Natural killer cell treated with Interleukin-12 subunit alpha and Interleukin-12 subunit beta and Interleukin-15 and Interleukin-18, amount 100 ng/mL, for 72 hours (primary cell): ENCODE measurements at regions not wholly inside any gene's neighbourhood (a gene's known extent, or its start where the extent isn't known, plus 50 kb on each side); places are given as distances from the start of the nearest gene placed in this dataset.
"Not testable (repeated sequence)": the region's sequence is repeated elsewhere in the genome, so short reads cannot be mapped to it uniquely, and the experiment has no call there.

Experiments used
- ATAC-seq, 2 donors: fragments of 150-1000 bp; cut with Tn5 transposase in 1 of 2; sonication (Bioruptor Pico), chemical (Tn5 transposase) in 1 of 2; 2 replicates each; pipeline ENCODE4 v1.10.0; 2021
- DNase-seq: peaks from one replicate; pipeline ENCODE4 v3.0.0; 2022; ENCODE audit warnings: low spot score
- H3K27ac Mint-ChIP-seq, 2 donors: 1 replicate in 1 of 2; 2 replicates in 1 of 2; pipeline ENCODE4 v1.8.0; 2022; ENCODE audit warnings: mixed read lengths in 2 of 2, mild to moderate bottlenecking in 1 of 2, moderate library complexity in 1 of 2
- H3K27me3 Mint-ChIP-seq, 2 donors: 1 replicate in 1 of 2; 2 replicates in 1 of 2; pipeline ENCODE4 v1.8.0; 2022; ENCODE audit warnings: mixed read lengths in 2 of 2
- H3K36me3 Mint-ChIP-seq: one replicate; pipeline ENCODE4 v1.8.0; 2022; ENCODE audit warnings: mixed read lengths
- H3K4me1 Mint-ChIP-seq, 2 donors: 1 replicate in 1 of 2; 2 replicates in 1 of 2; pipeline ENCODE4 v1.8.0; 2022; ENCODE audit warnings: low read depth in 2 of 2, mixed read lengths in 2 of 2, mild to moderate bottlenecking in 1 of 2
- H3K4me3 Mint-ChIP-seq: one replicate; pipeline ENCODE4 v1.8.0; 2022; ENCODE audit warnings: mixed read lengths
- H3K9me3 Mint-ChIP-seq: 2 replicates; pipeline ENCODE4 v1.8.0; 2022; ENCODE audit warnings: mixed read lengths

DNA sequence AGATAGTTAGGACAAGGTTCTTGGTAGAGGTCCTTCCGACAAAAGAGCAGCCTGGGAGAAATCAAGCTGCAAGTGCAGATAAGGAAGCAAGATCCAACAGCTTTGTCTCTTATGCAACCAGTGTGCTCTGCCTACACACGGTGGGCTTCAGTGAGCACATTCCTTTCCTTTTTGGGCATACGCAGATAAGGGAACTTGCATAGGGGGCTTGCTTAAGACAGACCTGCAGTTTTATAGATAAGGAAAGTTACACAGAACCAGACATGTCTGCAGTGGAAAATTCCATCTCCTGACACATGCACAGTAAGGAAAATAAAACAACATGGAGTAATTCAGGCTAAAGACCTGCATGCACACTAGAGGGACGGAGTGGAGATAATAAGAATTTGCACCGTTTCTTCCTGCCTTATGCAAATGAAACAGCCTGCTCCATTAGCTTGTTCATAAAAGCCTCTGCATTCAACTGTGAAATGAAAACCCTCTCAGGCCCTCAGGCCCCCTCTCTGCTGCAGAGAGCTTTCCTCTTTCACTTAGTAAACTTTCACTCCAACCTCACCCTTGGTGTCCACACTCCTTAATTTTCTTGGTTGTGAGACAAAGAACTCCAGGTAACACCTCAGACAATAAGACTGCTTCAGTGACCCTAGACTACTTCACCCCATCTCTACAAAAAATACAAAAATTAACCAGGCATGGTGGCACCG is 97.5 kb upstream of the MYLIP start:
- H3K36me3 Mint-ChIP-seq: no peaks in the 10 kb centered on the region
- DNase-seq (no peak), ATAC-seq (no peak)
- H3K4me1 Mint-ChIP-seq: peaks cover 0 to 3% of the 10 kb centered on the region in 2 donors
- H3K4me3 Mint-ChIP-seq: no peak overlapping the region
- H3K27me3 Mint-ChIP-seq: peaks cover 8 to 15% of the 10 kb centered on the region in 2 donors
- H3K27ac Mint-ChIP-seq: no peak overlapping the region
- H3K9me3 Mint-ChIP-seq: no peaks in the 10 kb centered on the region

DNA sequence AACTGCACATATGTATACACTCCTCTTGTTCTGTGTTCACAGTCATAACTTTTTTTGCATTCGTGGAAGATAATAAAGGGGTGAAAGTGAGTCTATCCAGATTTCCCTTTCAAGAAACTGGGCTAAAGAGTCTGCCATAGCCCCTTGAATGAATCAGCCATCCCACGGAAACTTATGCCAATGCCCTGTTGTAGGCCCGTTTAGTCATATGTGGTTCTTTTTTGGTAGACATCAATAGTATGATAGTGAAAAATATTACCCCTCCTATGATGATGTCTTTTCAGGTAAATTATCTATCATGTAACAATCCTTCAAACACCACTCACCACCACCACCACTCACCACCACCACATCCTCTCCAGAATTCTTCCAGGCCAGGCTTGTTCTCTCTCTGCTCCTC is 99.9 kb upstream of the MYLIP start:
- ATAC-seq (no peak), DNase-seq (no peak)
- H3K36me3 Mint-ChIP-seq: no peaks in the 10 kb centered on the region
- H3K9me3 Mint-ChIP-seq: no peaks in the 10 kb centered on the region
- H3K27ac Mint-ChIP-seq: no peak overlapping the region
- peaks cover 0 to 3% of the 10 kb centered on the region in 2 donors for H3K4me1 Mint-ChIP-seq
- no peak overlapping the region for H3K4me3 Mint-ChIP-seq
- H3K27me3 Mint-ChIP-seq: peaks cover 0 to 7% of the 10 kb centered on the region in 2 donors

DNA sequence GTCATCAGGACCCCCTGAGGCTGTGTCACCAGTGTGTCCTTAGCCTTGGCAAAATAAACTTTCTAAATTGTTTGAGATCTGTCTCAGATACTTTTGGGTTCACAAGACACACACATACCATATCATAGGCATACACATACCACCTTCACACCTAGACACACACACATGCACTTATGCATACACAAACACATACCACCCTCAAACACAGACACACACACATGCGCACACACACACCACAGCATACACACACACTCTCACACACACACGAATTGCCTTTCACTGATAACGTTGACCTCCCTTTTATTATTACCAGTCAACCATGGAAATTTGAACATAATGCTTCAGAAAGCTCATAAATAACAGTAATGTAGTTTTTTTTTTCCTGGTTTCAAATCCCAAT is 108.6 kb upstream of the MYLIP start:
- no peak overlapping the region for H3K27ac Mint-ChIP-seq
- no peaks in the 10 kb centered on the region for H3K4me1 Mint-ChIP-seq
- no peaks in the 10 kb centered on the region for H3K27me3 Mint-ChIP-seq
- no peak for ATAC-seq
- H3K9me3 Mint-ChIP-seq: no peaks in the 10 kb centered on the region
- no peaks in the 10 kb centered on the region for H3K36me3 Mint-ChIP-seq
- DNase-seq: no peak
- H3K4me3 Mint-ChIP-seq: no peak overlapping the region

DNA sequence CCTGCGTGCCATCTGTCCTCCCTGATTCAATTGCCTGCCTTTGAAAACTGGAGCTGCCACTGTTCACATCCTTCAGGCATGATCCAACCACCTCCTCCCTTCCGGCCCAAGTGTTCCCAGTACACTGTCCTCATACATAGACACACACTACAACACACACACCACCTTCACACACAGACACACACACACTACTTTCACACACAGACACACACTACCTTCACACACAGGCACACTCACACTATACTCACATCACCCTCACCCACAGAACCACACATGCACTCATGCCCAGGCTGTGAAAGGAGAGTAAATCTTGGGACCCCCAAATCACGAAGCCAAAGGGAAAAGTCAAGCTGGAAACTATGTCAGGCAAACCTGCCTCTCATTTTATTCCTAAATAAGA is 109.4 kb upstream of the MYLIP start:
- Mint-ChIP-seq H3K36me3 (no peaks in the 10 kb centered on the region), H3K4me1 (no peaks in the 10 kb centered on the region), H3K9me3 (no peaks in the 10 kb centered on the region), H3K4me3 (no peak overlapping the region), H3K27me3 (no peaks in the 10 kb centered on the region), H3K27ac (no peak overlapping the region)
- no peak for DNase-seq
- ATAC-seq: no peak

DNA sequence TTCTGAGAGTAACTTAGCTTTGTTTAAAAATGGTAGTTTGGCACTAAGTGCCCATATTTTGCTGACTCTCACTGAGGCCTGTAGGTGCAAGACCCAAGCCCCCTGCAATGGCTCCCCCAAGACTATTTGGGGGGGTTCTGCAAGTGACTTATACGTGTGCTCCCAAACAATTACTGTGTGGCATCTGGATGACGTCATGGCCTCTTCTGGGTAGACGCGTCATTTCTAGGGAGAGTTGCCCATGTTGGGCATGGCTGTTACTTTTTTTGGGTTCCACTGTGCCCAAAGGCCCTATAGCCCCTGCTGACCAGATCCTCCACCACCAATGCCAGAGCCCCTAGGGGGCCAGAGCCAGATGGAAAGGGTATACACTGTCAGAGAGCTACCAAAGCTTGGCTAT is 110.3 kb upstream of the MYLIP start:
- no peak overlapping the region for H3K27ac Mint-ChIP-seq
- no peak overlapping the region for H3K4me3 Mint-ChIP-seq
- no peaks in the 10 kb centered on the region for H3K36me3 Mint-ChIP-seq
- H3K27me3 Mint-ChIP-seq: no peaks in the 10 kb centered on the region
- H3K9me3 Mint-ChIP-seq: no peaks in the 10 kb centered on the region
- H3K4me1 Mint-ChIP-seq: no peaks in the 10 kb centered on the region
- ATAC-seq: no peak
- no peak for DNase-seq

DNA sequence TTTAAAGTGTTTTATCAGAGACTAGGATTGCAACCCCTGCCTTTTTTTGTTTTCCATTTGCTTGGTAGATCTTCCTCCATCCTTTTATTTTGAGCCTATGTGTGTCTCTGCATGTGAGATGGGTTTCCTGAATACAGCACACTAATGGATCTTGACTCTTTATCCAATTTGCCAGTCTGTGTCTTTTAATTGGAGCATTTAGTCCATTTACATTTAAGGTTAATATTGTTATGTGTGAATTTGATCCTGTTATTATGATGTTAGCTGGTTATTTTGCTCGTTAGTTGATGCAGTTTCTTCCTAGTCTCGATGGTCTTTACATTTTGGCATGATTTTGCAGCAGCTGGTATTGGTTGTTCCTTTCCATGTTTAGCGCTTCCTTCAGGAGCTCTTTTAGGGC is 114.6 kb upstream of the MYLIP start:
- not testable (repeated sequence) for H3K36me3 Mint-ChIP-seq, ATAC-seq, H3K27me3 Mint-ChIP-seq, H3K9me3 Mint-ChIP-seq, H3K4me3 Mint-ChIP-seq, H3K4me1 Mint-ChIP-seq, H3K27ac Mint-ChIP-seq, DNase-seq

DNA sequence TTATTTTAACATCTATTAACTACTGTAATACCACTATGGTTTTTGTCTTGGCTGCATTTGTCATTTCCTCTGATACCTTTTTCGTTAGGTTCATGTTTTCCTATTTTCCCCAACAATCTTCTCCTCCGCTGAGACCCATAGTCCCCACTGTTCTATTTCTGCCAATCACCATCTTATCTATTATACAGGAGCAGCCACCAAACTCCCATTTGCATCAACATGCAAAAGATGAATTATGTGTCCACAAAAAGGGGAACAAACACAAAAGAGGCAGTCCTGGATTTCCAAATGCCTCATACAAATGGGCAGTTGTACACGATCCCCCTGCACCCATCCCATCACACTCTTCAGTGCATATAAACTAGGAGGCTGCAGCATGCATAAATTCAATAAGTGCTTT is 121.7 kb upstream of the MYLIP start:
- Mint-ChIP-seq H3K27ac (no peak overlapping the region), H3K36me3 (no peaks in the 10 kb centered on the region), H3K9me3 (no peaks in the 10 kb centered on the region), H3K27me3 (peaks cover 7 to 13% of the 10 kb centered on the region in 2 donors), H3K4me1 (no peaks in the 10 kb centered on the region), H3K4me3 (no peak overlapping the region)
- ATAC-seq (no peak), DNase-seq (no peak)

DNA sequence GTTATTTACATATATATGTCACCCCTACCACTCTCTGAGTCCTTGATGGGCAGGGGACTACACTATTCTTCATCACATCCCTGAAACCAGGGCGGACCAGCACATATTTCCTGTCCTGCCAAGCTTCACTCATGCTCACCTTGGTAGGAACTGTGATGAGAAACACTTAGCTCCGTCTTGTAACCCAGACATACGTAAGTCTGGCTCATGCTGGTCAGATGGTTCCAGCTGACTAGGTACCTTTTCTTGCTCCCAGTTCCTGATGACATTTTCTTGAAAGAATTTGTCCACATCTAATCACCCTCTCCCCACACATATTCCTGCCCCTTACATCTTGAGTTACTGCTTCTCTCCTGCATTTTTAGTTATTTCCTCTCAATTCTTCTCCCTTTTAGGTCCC is 122.2 kb upstream of the MYLIP start:
- Mint-ChIP-seq H3K27me3 (peaks cover 7 to 13% of the 10 kb centered on the region in 2 donors), H3K27ac (no peak overlapping the region), H3K4me3 (no peak overlapping the region), H3K36me3 (no peaks in the 10 kb centered on the region), H3K4me1 (no peaks in the 10 kb centered on the region), H3K9me3 (no peaks in the 10 kb centered on the region)
- no peak for ATAC-seq
- no peak for DNase-seq

DNA sequence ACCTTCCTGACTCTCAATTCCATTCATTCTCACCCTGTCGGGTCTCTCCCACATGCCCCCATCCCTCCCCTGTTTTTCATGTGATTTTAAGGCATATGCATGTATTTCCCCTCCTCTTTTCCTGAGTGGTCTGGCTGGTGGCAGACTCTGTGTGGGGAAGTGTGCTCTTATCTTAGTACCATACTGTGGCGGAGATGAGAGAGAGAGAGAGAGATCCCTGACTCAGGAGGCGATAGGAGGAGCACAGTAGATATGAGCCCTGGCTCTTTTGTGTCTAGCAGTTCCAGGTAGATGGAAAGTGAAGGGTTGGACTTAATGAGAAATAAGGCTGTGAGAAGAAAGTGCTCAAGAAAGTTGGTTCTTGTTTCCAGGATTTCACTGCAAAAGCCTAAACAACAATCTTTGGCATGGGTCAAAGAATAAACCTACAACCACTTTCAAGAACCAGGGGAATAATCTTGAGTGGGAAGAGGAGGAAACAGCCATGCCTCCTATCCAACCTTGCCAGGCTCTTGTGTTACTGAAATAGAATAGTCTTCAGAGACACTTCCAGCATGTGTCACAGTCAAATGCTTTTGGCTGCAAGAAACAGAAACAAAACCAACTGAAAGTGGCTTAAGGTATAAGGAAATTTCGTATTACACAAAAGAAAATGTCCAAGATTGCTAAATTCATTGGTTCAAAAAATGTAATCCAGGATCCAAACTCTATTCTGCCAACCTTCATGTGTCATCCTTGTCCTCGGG is 123.8 kb upstream of the MYLIP start:
- DNase-seq: no peak
- Mint-ChIP-seq H3K9me3 (no peaks in the 10 kb centered on the region), H3K4me3 (no peak overlapping the region), H3K27me3 (peaks cover 7 to 13% of the 10 kb centered on the region in 2 donors), H3K36me3 (no peaks in the 10 kb centered on the region), H3K27ac (no peak overlapping the region), H3K4me1 (no peaks in the 10 kb centered on the region)
- ATAC-seq: no peak

DNA sequence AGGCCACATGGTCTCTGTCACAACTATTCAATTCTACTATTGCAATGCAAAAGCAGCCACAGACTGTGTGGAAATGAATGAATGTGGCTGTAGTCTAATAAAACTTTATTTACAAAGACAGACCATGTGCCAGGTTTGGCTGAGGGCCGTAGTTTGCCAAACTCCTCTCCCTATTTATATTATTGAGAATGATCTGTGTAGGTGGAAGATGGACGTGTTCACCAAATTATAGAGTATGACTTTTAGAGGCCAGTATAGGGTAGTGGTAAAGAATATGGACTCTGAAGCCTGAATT is 125.7 kb upstream of the MYLIP start:
- DNase-seq (no peak), ATAC-seq (no peak)
- no peaks in the 10 kb centered on the region for H3K9me3 Mint-ChIP-seq
- H3K4me3 Mint-ChIP-seq: no peak overlapping the region
- no peak overlapping the region for H3K27ac Mint-ChIP-seq
- H3K27me3 Mint-ChIP-seq: peaks cover 7 to 13% of the 10 kb centered on the region in 2 donors
- no peaks in the 10 kb centered on the region for H3K36me3 Mint-ChIP-seq
- no peaks in the 10 kb centered on the region for H3K4me1 Mint-ChIP-seq

DNA sequence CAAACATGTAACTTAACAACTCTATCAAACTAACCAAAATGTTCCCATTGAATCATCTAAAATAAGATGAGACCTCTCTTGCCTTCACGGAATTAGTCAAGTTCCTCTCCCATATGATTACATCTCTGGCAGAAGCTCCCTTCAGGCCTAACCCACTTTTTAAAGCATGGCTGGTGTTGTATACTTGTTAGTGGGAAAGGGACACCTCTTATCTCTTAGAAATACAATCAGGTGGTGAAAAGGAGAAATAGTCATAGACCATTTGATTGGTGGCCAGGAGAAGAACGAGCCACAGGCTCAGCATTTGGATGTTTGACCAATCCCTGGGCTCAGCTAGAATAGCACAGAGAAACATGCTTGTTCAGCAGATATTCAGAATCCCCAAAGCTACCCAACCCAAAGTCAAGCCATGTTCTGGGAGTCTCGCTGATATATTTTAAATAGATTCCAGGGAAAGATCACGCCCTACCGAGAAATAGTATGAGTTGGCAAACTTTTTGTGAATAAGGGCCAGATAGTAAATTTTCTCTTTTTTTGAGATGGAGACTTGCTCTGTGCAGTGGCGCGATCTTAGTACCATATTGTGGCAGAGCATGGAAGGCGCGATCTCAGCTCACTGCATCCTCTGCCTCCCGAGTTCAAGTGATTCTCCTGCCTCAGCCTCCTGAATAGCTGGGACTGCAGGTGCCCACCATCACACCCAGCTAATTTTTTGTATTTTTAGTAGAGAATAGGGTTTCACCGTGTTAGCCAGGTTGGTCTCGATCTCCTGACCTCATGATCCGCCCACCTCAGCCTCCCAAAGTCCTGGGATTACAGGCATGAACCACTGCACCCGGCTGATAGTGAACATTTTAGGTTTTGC is 126.3 kb upstream of the MYLIP start:
- no peak for ATAC-seq
- Mint-ChIP-seq H3K9me3 (no peaks in the 10 kb centered on the region), H3K27me3 (peaks cover 7 to 16% of the 10 kb centered on the region in 2 donors), H3K36me3 (no peaks in the 10 kb centered on the region), H3K27ac (no peak overlapping the region), H3K4me1 (no peaks in the 10 kb centered on the region), H3K4me3 (no peak overlapping the region)
- DNase-seq: no peak

DNA sequence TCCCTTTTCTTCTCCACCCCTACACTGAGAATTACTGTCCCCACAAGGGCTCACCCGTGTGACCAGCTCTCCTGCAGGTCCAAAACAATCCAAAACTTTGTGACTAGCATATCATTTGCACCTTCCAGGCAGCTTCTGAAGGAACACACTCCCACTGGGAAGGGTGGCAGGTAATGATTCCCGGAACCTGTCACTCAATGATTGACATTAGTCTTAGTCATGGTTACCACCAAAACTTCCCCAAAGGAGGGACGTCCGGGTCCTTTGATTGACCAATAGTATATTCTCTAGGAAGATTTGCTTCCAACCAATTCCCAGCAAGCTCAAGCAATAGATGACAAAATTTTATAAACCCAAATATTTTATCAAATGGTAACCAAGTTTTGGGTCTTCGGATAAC is 127.7 kb upstream of the MYLIP start:
- no peak for ATAC-seq
- DNase-seq: no peak
- Mint-ChIP-seq H3K4me1 (peaks cover 2 to 7% of the 10 kb centered on the region in 2 donors), H3K36me3 (no peaks in the 10 kb centered on the region), H3K27me3 (peaks cover 0 to 11% of the 10 kb centered on the region in 2 donors), H3K4me3 (no peak overlapping the region), H3K27ac (no peak overlapping the region), H3K9me3 (no peaks in the 10 kb centered on the region)

DNA sequence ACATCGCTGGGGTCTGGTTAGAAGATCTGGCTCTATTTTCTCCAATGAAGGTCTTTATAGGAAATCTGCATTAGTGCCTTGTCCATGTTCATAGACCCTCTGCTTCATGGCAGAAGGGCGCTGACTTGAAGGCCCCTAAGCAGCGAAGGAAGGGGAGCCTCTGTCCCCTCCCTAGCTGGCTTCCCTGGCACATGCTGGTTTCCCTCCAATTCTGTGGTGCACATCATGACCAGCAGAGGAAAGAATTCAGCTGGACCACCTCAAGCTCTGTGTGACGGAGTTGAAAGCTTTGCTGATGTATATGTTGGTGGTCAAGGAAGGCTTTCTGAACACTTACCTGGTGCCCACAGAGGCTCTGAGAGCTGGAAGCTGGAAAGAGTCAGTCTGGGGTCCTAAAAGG is 129.7 kb upstream of the MYLIP start:
- no peak for DNase-seq
- H3K27ac Mint-ChIP-seq: no peak overlapping the region
- ATAC-seq: no peak
- no peaks in the 10 kb centered on the region for H3K36me3 Mint-ChIP-seq
- H3K4me3 Mint-ChIP-seq: no peak overlapping the region
- peaks cover 16 to 20% of the 10 kb centered on the region in 2 donors for H3K4me1 Mint-ChIP-seq
- no peaks in the 10 kb centered on the region for H3K9me3 Mint-ChIP-seq
- peaks cover 0 to 5% of the 10 kb centered on the region in 2 donors for H3K27me3 Mint-ChIP-seq
